ENCODE measurements at regions not wholly inside any gene's neighbourhood (a gene's known extent, or its start where the extent isn't known, plus 50 kb on each side); places are given as distances from the start of the nearest gene placed in this dataset.

DNA sequence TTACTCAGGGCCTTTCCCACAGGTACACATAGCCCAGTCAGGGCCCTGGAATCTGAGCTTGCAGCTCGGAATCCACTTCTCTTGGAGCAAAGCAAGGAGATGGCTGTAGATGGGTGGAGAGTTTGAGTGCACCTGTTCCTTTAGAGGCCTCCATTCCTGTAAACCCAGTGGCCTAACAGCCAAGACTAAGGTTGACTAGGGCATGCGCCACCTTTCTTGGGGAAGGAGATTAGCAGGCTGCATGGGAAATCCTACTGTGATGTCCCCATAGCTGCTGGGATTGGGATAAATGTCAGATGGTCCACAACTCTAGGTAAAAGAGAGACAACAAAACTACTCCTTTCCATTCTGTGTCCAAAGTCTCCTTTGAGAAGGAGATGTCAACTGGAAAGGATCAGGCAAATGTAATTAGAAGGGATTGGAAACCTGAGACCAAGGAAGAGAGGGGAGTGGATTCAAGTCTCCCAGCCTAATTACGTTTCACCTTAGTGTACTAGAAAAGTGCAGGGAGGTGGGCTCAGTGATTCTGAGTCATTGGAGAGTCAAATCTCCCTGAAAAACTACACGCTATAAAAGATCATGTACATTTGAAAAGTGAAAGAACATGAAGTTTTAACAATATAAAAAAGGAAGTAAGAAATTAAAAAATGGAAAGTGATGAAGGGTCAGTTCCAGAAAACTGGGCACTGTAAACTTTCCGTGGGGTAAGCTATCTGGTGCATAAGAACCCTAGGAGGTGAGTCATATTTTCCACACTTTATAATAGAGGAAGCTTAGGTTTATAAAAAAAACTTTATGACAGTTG, 104.2 kb downstream of the SEC61B start:
- no peak for TF ChIP-seq POLR2A (IDR thresholded peaks at IDR 0.05)
- TF ChIP-seq, protein P1, sequence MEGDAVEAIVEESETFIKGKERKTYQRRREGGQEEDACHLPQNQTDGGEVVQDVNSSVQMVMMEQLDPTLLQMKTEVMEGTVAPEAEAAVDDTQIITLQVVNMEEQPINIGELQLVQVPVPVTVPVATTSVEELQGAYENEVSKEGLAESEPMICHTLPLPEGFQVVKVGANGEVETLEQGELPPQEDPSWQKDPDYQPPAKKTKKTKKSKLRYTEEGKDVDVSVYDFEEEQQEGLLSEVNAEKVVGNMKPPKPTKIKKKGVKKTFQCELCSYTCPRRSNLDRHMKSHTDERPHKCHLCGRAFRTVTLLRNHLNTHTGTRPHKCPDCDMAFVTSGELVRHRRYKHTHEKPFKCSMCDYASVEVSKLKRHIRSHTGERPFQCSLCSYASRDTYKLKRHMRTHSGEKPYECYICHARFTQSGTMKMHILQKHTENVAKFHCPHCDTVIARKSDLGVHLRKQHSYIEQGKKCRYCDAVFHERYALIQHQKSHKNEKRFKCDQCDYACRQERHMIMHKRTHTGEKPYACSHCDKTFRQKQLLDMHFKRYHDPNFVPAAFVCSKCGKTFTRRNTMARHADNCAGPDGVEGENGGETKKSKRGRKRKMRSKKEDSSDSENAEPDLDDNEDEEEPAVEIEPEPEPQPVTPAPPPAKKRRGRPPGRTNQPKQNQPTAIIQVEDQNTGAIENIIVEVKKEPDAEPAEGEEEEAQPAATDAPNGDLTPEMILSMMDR (IDR thresholded peaks at IDR 0.05) = no peak
